ENCODE measurements at regions not wholly inside any gene's neighbourhood (a gene's known extent, or its start where the extent isn't known, plus 50 kb on each side); places are given as distances from the start of the nearest gene placed in this dataset.
"Not testable (repeated sequence)": the region's sequence is repeated elsewhere in the genome, so short reads cannot be mapped to it uniquely, and the experiment has no call there.

DNA sequence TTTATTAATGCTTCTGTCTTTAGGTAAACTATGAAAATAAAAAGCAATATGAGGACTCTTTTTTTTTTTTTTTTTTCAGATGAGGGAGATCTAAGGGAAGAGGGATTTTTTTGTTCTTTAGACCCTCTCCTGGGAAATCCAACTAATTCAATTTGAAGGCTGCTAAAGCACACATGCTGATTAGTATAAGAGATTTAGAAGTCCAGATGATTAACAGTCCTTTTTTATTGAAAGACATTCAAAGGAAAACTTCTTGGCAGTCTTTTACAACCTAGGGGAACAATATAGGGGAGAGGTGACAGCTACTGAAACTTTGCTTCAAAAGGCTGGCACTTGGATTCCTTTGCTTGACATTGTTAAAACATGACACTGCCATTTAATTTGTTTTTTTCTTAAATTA lies 602.5 kb downstream of the RAPGEF2 start:
- no peaks in the 10 kb centered on the region for H4K20me1 ChIP-seq (ENCODE audit: insufficient read depth)
- H3K36me3 ChIP-seq (ENCODE audit: control insufficient read depth in 1 of 2, insufficient read depth in 2 of 2, low read length in 2 of 2), result no peaks in the 10 kb centered on the region
- no peaks in the 10 kb centered on the region for H3K27me3 ChIP-seq (ENCODE audit: insufficient read depth, low read length)
- H3K4me2 ChIP-seq (ENCODE audit: low read length), result no peak overlapping the region
- no peaks in the 10 kb centered on the region for H3K4me1 ChIP-seq (ENCODE audit: control insufficient read depth in 1 of 2, insufficient read depth in 2 of 2, low read length in 2 of 2)
- TF ChIP-seq, protein P1, sequence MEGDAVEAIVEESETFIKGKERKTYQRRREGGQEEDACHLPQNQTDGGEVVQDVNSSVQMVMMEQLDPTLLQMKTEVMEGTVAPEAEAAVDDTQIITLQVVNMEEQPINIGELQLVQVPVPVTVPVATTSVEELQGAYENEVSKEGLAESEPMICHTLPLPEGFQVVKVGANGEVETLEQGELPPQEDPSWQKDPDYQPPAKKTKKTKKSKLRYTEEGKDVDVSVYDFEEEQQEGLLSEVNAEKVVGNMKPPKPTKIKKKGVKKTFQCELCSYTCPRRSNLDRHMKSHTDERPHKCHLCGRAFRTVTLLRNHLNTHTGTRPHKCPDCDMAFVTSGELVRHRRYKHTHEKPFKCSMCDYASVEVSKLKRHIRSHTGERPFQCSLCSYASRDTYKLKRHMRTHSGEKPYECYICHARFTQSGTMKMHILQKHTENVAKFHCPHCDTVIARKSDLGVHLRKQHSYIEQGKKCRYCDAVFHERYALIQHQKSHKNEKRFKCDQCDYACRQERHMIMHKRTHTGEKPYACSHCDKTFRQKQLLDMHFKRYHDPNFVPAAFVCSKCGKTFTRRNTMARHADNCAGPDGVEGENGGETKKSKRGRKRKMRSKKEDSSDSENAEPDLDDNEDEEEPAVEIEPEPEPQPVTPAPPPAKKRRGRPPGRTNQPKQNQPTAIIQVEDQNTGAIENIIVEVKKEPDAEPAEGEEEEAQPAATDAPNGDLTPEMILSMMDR (IDR thresholded peaks at IDR 0.05 in 2 of 3, conservative IDR thresholded peaks at IDR 0.05 in 1 of 3; ENCODE audit: borderline replicate concordance in 1 of 3, insufficient read depth in 1 of 3, low read depth in 2 of 3, low read length in 2 of 3), result no peak
- TF ChIP-seq, protein P2, sequence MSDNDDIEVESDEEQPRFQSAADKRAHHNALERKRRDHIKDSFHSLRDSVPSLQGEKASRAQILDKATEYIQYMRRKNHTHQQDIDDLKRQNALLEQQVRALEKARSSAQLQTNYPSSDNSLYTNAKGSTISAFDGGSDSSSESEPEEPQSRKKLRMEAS (IDR thresholded peaks at IDR 0.05), result no peak
- TF ChIP-seq SIN3A (IDR thresholded peaks at IDR 0.05; ENCODE audit: low read depth), result no peak
- CTCF ChIA-PET, result no interaction called here
- BruUV-seq (replicated peaks), result no TSS peak
- intact Hi-C loops (cut with micrococcal nuclease), result no loop called here
- ATAC-seq (no peak), DNase-seq (ENCODE audit: low read depth, low spot score) (no peak)
- H3K4me3 ChIP-seq (replicated peaks in 1 of 2; ENCODE audit: low read depth in 1 of 2, low read length in 2 of 2), result no peak overlapping the region
- no peak overlapping the region for H3K27ac ChIP-seq (ENCODE audit: low read depth, low read length)
- no peaks in the 10 kb centered on the region for H3K79me2 ChIP-seq (ENCODE audit: insufficient read depth, low read length)
- RAD21 ChIA-PET (ENCODE audit: low non-redundant PET in 1 of 2, low total read pairs in 2 of 2, uncharacterized antibody in 2 of 2, unreplicated experiment in 2 of 2), result no interaction called here
- no peaks in the 10 kb centered on the region for H3K9me3 ChIP-seq (ENCODE audit: control insufficient read depth in 1 of 2, insufficient read depth in 1 of 2, low read depth in 1 of 2, low read length in 2 of 2)
- no peak overlapping the region for H3K9ac ChIP-seq (ENCODE audit: low read length)
- POLR2A ChIA-PET, result no interaction called here
- H3K9me2 ChIP-seq (ENCODE audit: insufficient read depth), result no peaks in the 10 kb centered on the region
- no peak overlapping the region for H2AFZ ChIP-seq (ENCODE audit: low read depth, low read length, poor library complexity, severe bottlenecking)

DNA sequence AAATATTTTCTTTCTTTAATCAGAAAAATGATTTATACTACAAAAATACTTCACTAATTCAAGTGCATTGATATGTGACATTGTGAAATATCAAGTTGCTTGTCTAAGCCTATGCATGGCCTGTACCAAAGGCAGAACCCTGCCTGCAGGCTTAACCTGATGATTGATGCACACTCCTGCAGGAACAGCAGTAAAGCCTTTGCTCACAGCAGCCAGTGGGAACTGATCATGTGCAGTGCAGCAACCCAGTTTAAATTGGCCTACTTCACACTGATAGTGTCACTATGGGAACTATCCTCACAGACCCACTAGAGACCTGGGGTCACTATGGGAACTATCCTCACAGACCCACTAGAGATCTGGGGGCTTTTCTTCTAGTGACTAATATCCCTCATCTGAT lies 603.8 kb downstream of the RAPGEF2 start:
- ChIA-PET RAD21 (ENCODE audit: low non-redundant PET in 1 of 2, low total read pairs in 2 of 2, uncharacterized antibody in 2 of 2, unreplicated experiment in 2 of 2) (no interaction called here), POLR2A (no interaction called here), CTCF (no interaction called here)
- Histone ChIP-seq H3K36me3 (ENCODE audit: control insufficient read depth in 1 of 2, insufficient read depth in 2 of 2, low read length in 2 of 2) (no peaks in the 10 kb centered on the region), H3K27me3 (ENCODE audit: insufficient read depth, low read length) (no peaks in the 10 kb centered on the region), H3K9ac (ENCODE audit: low read length) (no peak overlapping the region), H3K4me1 (ENCODE audit: control insufficient read depth in 1 of 2, insufficient read depth in 2 of 2, low read length in 2 of 2) (no peaks in the 10 kb centered on the region), H3K4me2 (ENCODE audit: low read length) (no peak overlapping the region), H3K79me2 (ENCODE audit: insufficient read depth, low read length) (no peaks in the 10 kb centered on the region), H4K20me1 (ENCODE audit: insufficient read depth) (no peaks in the 10 kb centered on the region), H2AFZ (ENCODE audit: low read depth, low read length, poor library complexity, severe bottlenecking) (no peak overlapping the region), H3K9me2 (ENCODE audit: insufficient read depth) (no peaks in the 10 kb centered on the region), H3K27ac (ENCODE audit: low read depth, low read length) (no peak overlapping the region), H3K4me3 (replicated peaks in 1 of 2; ENCODE audit: low read depth in 1 of 2, low read length in 2 of 2) (no peak overlapping the region), H3K9me3 (ENCODE audit: control insufficient read depth in 1 of 2, insufficient read depth in 1 of 2, low read depth in 1 of 2, low read length in 2 of 2) (no peaks in the 10 kb centered on the region)
- DNase-seq (ENCODE audit: low read depth, low spot score), result no peak
- no TSS peak for BruUV-seq (replicated peaks)
- intact Hi-C loops (cut with micrococcal nuclease), result no loop called here
- ATAC-seq, result no peak
- TF ChIP-seq CEBPB (IDR thresholded peaks at IDR 0.05; ENCODE audit: low read depth), result no peak
- TF ChIP-seq, protein P1 (IDR thresholded peaks at IDR 0.05 in 2 of 3, conservative IDR thresholded peaks at IDR 0.05 in 1 of 3; ENCODE audit: borderline replicate concordance in 1 of 3, insufficient read depth in 1 of 3, low read depth in 2 of 3, low read length in 2 of 3), result no peak
- TF ChIP-seq POLR2A (IDR thresholded peaks at IDR 0.05; ENCODE audit: borderline replicate concordance, extremely low read depth, insufficient read depth, insufficient read length), result no peak
- no peak for TF ChIP-seq FOSL1 (IDR thresholded peaks at IDR 0.05; ENCODE audit: low read depth)
- no peak for TF ChIP-seq POLR2AphosphoS5 (IDR thresholded peaks at IDR 0.05; ENCODE audit: low read depth, low read length)
- no peak for TF ChIP-seq YY1 (IDR thresholded peaks at IDR 0.05; ENCODE audit: extremely low read depth, insufficient replicate concordance, low read depth, low read length)
- no peak for TF ChIP-seq EZH2 (IDR thresholded peaks at IDR 0.05)
- TF ChIP-seq ZFX (IDR thresholded peaks at IDR 0.05), result no peak
- TF ChIP-seq ELF1 (IDR thresholded peaks at IDR 0.05; ENCODE audit: borderline replicate concordance, low read depth), result no peak

DNA sequence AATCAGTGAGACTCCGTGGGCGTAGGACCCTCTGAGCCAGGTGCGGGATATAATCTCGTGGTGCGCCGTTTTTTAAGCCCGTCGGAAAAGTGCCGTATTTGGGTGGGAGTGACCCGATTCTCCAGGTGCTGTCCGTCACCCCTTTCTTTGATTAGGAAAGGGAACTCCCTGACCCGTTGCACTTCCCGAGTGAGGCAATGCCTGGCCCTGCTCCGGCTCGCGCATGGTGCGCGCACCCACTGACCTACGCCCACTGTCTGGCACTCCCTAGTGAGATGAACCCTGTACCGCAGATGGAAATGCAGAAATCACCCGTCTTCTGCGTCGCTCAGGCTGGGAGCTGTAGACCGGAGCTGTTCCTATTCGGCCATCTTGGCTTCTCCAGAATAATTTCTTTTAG lies 612.3 kb downstream of the RAPGEF2 start:
- RAD21 ChIA-PET (ENCODE audit: low non-redundant PET in 1 of 2, low total read pairs in 2 of 2, uncharacterized antibody in 2 of 2, unreplicated experiment in 2 of 2); H3K36me3 ChIP-seq (ENCODE audit: control insufficient read depth in 1 of 2, insufficient read depth in 2 of 2, low read length in 2 of 2); H3K9me3 ChIP-seq (ENCODE audit: control insufficient read depth in 1 of 2, insufficient read depth in 1 of 2, low read depth in 1 of 2, low read length in 2 of 2); DNase-seq (ENCODE audit: low read depth, low spot score); H3K9ac ChIP-seq (ENCODE audit: low read length); ATAC-seq; H4K20me1 ChIP-seq (ENCODE audit: insufficient read depth); H3K4me1 ChIP-seq (ENCODE audit: control insufficient read depth in 1 of 2, insufficient read depth in 2 of 2, low read length in 2 of 2); H3K4me2 ChIP-seq (ENCODE audit: low read length); CTCF ChIA-PET; intact Hi-C loops (cut with micrococcal nuclease); BruUV-seq (replicated peaks); H2AFZ ChIP-seq (ENCODE audit: low read depth, low read length, poor library complexity, severe bottlenecking); H3K79me2 ChIP-seq (ENCODE audit: insufficient read depth, low read length); H3K9me2 ChIP-seq (ENCODE audit: insufficient read depth); H3K4me3 ChIP-seq (replicated peaks in 1 of 2; ENCODE audit: low read depth in 1 of 2, low read length in 2 of 2); H3K27me3 ChIP-seq (ENCODE audit: insufficient read depth, low read length); H3K27ac ChIP-seq (ENCODE audit: low read depth, low read length); POLR2A ChIA-PET: not testable (repeated sequence)

Data from HCT116 (cell line).